SH-SY5Y (cell line): ENCODE measurements at regions not wholly inside any gene's neighbourhood (a gene's known extent, or its start where the extent isn't known, plus 50 kb on each side); places are given as distances from the start of the nearest gene placed in this dataset.

Source experiments
- GATA2 ChIP-seq: IDR thresholded peaks from 2 replicates; pipeline ENCODE4 v1.6.1; 2011; ENCODE audit warnings: mild to moderate bottlenecking, low read depth, low read length
- GATA3 ChIP-seq: IDR thresholded peaks from 2 replicates; pipeline ENCODE4 v1.6.1; 2011; ENCODE audit warnings: low read depth, mild to moderate bottlenecking, low read length, moderate library complexity

- no peak for TF ChIP-seq GATA3
- TF ChIP-seq GATA2, result no peak
Observed at GRCh38 chr5:21649969-21650368, 1203.2 kb downstream of the CDH12 start.
